H1 (cell line): ENCODE measurements at regions not wholly inside any gene's neighbourhood (a gene's known extent, or its start where the extent isn't known, plus 50 kb on each side); places are given as distances from the start of the nearest gene placed in this dataset.
A peak's percentile ranks its signal among the peaks of the same experiment; 100 is the strongest.

Source experiments
- CTCF ChIA-PET: fragments of 300-600 bp; sonication (Branson Sonifier 250); formaldehyde crosslinking; loops from one replicate; lab custom pipeline; 2021; ENCODE audit not compliant: partially characterized antibody; lab: Charles Lee
- POLR2A ChIA-PET: fragments of 300-600 bp; sonication (Branson Sonifier 250); formaldehyde crosslinking; loops from one replicate; lab custom pipeline; 2021; ENCODE audit warnings: inconsistent platforms; ENCODE audit not compliant: partially characterized antibody; lab: Charles Lee
- DNase-seq, 2 experiments: peaks; one replicate each; pipeline versions ENCODE4 v3.0.0 to v3.0.0-alpha.2; 2010 to 2022; ENCODE audit warnings: low spot score in 2 of 2, low read depth in 1 of 2, mixed read lengths in 1 of 2
- FAIRE-seq: peaks from 2 replicates; lab custom pipeline; 2011; peaks lifted over from hg19 to GRCh38; lab: Jason Lieb, UNC
- H2AFZ ChIP-seq: 2 replicates; pipeline ENCODE4 v1.8.1; 2012; ENCODE audit warnings: low read length, inconsistent platforms
- H2AK5ac ChIP-seq: 2 replicates; pipeline ENCODE4 v1.6.1; 2013; ENCODE audit warnings: low read depth, low read length
- H2BK120ac ChIP-seq: replicated peaks from 2 replicates; pipeline ENCODE3; 2013; ENCODE audit warnings: low read depth, low read length, inconsistent platforms
- H2BK12ac ChIP-seq: 2 replicates; pipeline ENCODE4 v1.6.1; 2013; ENCODE audit warnings: low read depth, low read length
- H2BK15ac ChIP-seq: 2 replicates; pipeline ENCODE4 v1.6.1; 2013; ENCODE audit warnings: low read length
- H2BK20ac ChIP-seq: 2 replicates; pipeline ENCODE4 v1.6.1; 2013; ENCODE audit warnings: low read length
- H2BK5ac ChIP-seq: 2 replicates; pipeline ENCODE4 v1.6.1; 2013; ENCODE audit warnings: low read depth, low read length
- H3K14ac ChIP-seq: 2 replicates; pipeline ENCODE4 v1.6.1; 2013; ENCODE audit warnings: inconsistent platforms; ENCODE audit not compliant: insufficient read length
- H3K18ac ChIP-seq: 2 replicates; pipeline ENCODE4 v1.6.1; 2013; ENCODE audit warnings: low read length; ENCODE audit errors: extremely low read depth
- H3K23ac ChIP-seq: 2 replicates; pipeline ENCODE4 v1.6.1; 2013; ENCODE audit warnings: inconsistent platforms; ENCODE audit not compliant: insufficient read length
- H3K23me2 ChIP-seq: 2 replicates; pipeline ENCODE4 v1.6.1; 2013; ENCODE audit warnings: low read depth, low read length
- H3K27ac ChIP-seq: 2 replicates; pipeline ENCODE4 v1.6.1; 2011; ENCODE audit warnings: low read depth, low read length, inconsistent platforms
- H3K27me3 ChIP-seq, 4 experiments: replicated peaks in 1 of 4; 1 replicate in 1 of 4; 2 replicates in 3 of 4; pipeline versions ENCODE4 v1.6.1 to v1.8.1; 2011 to 2013; ENCODE audit warnings: low read length in 3 of 4, mild to moderate bottlenecking in 3 of 4, inconsistent platforms in 2 of 4, mixed read lengths in 2 of 4, moderate library complexity in 1 of 4; ENCODE audit not compliant: control insufficient read depth in 3 of 4, insufficient read depth in 3 of 4; ENCODE audit errors: extremely low read depth in 1 of 4
- H3K36me3 ChIP-seq, 4 experiments: 2 replicates each; pipeline versions ENCODE4 v1.6.1 to v1.8.1; 2011 to 2013; ENCODE audit warnings: mild to moderate bottlenecking in 4 of 4, low read length in 3 of 4, moderate library complexity in 2 of 4, control low read depth in 1 of 4, inconsistent platforms in 1 of 4; ENCODE audit not compliant: insufficient read depth in 4 of 4, control insufficient read depth in 2 of 4
- H3K4ac ChIP-seq: replicated peaks from 2 replicates; pipeline ENCODE3; 2013; ENCODE audit warnings: low read length, low read depth, mixed read lengths, inconsistent platforms; ENCODE audit not compliant: insufficient read length
- H3K4me1 ChIP-seq, 4 experiments: replicated peaks in 1 of 4; 1 replicate in 1 of 4; 2 replicates in 3 of 4; pipeline versions ENCODE4 v1.6.1 to v1.8.1; 2011 to 2013; ENCODE audit warnings: low read length in 3 of 4, inconsistent platforms in 2 of 4, mixed read lengths in 1 of 4; ENCODE audit not compliant: insufficient read depth in 4 of 4, control insufficient read depth in 3 of 4
- H3K4me2 ChIP-seq, 2 experiments: 2 replicates each; pipeline versions ENCODE4 v1.6.1 to v1.8.1; 2011 to 2013; ENCODE audit warnings: low read depth in 2 of 2, low read length in 2 of 2, control low read depth in 1 of 2, inconsistent platforms in 1 of 2, mild to moderate bottlenecking in 1 of 2; ENCODE audit not compliant: insufficient read depth in 1 of 2
- H3K4me3 ChIP-seq, 4 experiments: fragments of 200-600, 300-600 bp in 1 of 4; sonication (generic), shearing (Covaris generic), sonication (Bioruptor Twin) in 1 of 4; 2 replicates each; pipeline versions ENCODE4 v1.5.1 to v1.8.1; 2011 to 2016; ENCODE audit warnings: low read length in 4 of 4, low read depth in 3 of 4, control low read depth in 2 of 4, inconsistent platforms in 2 of 4, mild to moderate bottlenecking in 2 of 4, mixed read lengths in 1 of 4, moderate library complexity in 1 of 4; ENCODE audit not compliant: insufficient read depth in 2 of 4; ENCODE audit errors: extremely low read depth in 1 of 4
- H3K56ac ChIP-seq: replicated peaks from 2 replicates; pipeline ENCODE3; 2013; ENCODE audit warnings: low read depth, mild to moderate bottlenecking, mixed read lengths, low read length, inconsistent platforms; ENCODE audit not compliant: insufficient read length
- H3K79me1 ChIP-seq: 2 replicates; pipeline ENCODE4 v1.6.1; 2013; ENCODE audit warnings: low read depth, low read length, control low read depth
- H3K79me2 ChIP-seq, 2 experiments: 2 replicates each; pipeline versions ENCODE4 v1.6.1 to v1.8.1; 2012 to 2013; ENCODE audit warnings: low read length in 2 of 2, mild to moderate bottlenecking in 2 of 2, inconsistent platforms in 1 of 2; ENCODE audit not compliant: insufficient read depth in 2 of 2, control insufficient read depth in 1 of 2
- H3K9ac ChIP-seq, 4 experiments: replicated peaks in 1 of 4; 1 replicate in 1 of 4; 2 replicates in 3 of 4; pipeline versions ENCODE4 v1.6.1 to v1.8.1; 2011 to 2013; ENCODE audit warnings: low read depth in 3 of 4, low read length in 3 of 4, control low read depth in 2 of 4, mild to moderate bottlenecking in 2 of 4, moderate library complexity in 2 of 4, inconsistent platforms in 1 of 4; ENCODE audit errors: extremely low read depth in 1 of 4
- H3K9me3 ChIP-seq, 2 experiments: 2 replicates each; pipeline versions ENCODE4 v1.6.1 to v1.8.1; 2012 to 2013; ENCODE audit warnings: mild to moderate bottlenecking in 2 of 2, moderate library complexity in 2 of 2, control low read depth in 1 of 2, inconsistent platforms in 1 of 2, low read depth in 1 of 2, low read length in 1 of 2, mixed read lengths in 1 of 2; ENCODE audit not compliant: insufficient read depth in 2 of 2
- H4K20me1 ChIP-seq, 2 experiments: replicated peaks in 1 of 2; 2 replicates each; pipeline versions ENCODE3 to v1.8.1; 2011 to 2013; ENCODE audit warnings: inconsistent platforms in 2 of 2, low read length in 2 of 2, mild to moderate bottlenecking in 1 of 2; ENCODE audit not compliant: insufficient read depth in 2 of 2, control insufficient read depth in 1 of 2
- H4K5ac ChIP-seq: 2 replicates; pipeline ENCODE4 v1.6.1; 2013; ENCODE audit warnings: low read length, low read depth, mixed read lengths, inconsistent platforms; ENCODE audit not compliant: insufficient read length
- H4K8ac ChIP-seq: 2 replicates; pipeline ENCODE4 v1.8.0; 2013; ENCODE audit warnings: mild to moderate bottlenecking, moderate library complexity, low read length, inconsistent platforms; ENCODE audit not compliant: insufficient read depth; ENCODE audit errors: extremely low read depth
- H4K91ac ChIP-seq: replicated peaks from 2 replicates; pipeline ENCODE3; 2013; ENCODE audit warnings: low read length, mixed read lengths, inconsistent platforms; ENCODE audit not compliant: insufficient read length
- ATF2 ChIP-seq: IDR thresholded peaks from 2 replicates; pipeline ENCODE4 v1.6.1; 2012; ENCODE audit warnings: low read length, inconsistent platforms
- FOSL1 ChIP-seq: IDR thresholded peaks from 2 replicates; pipeline ENCODE4 v1.6.1; 2011; ENCODE audit warnings: mild to moderate bottlenecking, low read depth, low read length, moderate library complexity; ENCODE audit not compliant: insufficient read depth
- MAX ChIP-seq: IDR thresholded peaks from 2 replicates; pipeline ENCODE4 v1.6.1; 2012; ENCODE audit warnings: inconsistent platforms
- NRF1 ChIP-seq: IDR thresholded peaks from 2 replicates; pipeline ENCODE4 v1.6.1; 2011; ENCODE audit warnings: mild to moderate bottlenecking, low read depth, low read length, improper control_type of control experiment
- POU5F1 ChIP-seq: IDR thresholded peaks from 2 replicates; pipeline ENCODE4 v1.6.1; 2011; ENCODE audit warnings: low read depth, mild to moderate bottlenecking, low read length, moderate library complexity
- RFX5 ChIP-seq: IDR thresholded peaks from 2 replicates; pipeline ENCODE4 v1.6.1; 2011; ENCODE audit warnings: low read depth, low read length, improper control_type of control experiment, borderline replicate concordance
- SAP30 ChIP-seq: fragments of 300-600 bp; sonication (generic); IDR thresholded peaks from 2 replicates; pipeline ENCODE4 v1.7.1; 2012; ENCODE audit warnings: low read length, moderate library complexity, mild to moderate bottlenecking, inconsistent platforms; ENCODE audit not compliant: insufficient read depth, insufficient replicate concordance
- SIN3A ChIP-seq, 2 experiments: IDR thresholded peaks in 1 of 2; conservative IDR thresholded peaks in 1 of 2; 2 replicates each; pipeline ENCODE4 v1.6.1; 2011 to 2012; ENCODE audit warnings: low read length in 2 of 2, improper control_type of control experiment in 1 of 2, low read depth in 1 of 2, mild to moderate bottlenecking in 1 of 2
- SIX5 ChIP-seq: IDR thresholded peaks from 2 replicates; pipeline ENCODE4 v1.6.1; 2011; ENCODE audit warnings: mild to moderate bottlenecking, low read depth, low read length
- TCF12 ChIP-seq: IDR thresholded peaks from 2 replicates; pipeline ENCODE4 v1.6.1; 2011; ENCODE audit warnings: low read depth, mild to moderate bottlenecking, low read length
- WGBS, 2 experiments: shearing (Covaris generic) in 1 of 2; methylation state at CpG; one replicate each; pipeline versions ENCODE4 v1.1.6 to v1.1.7; 2013 to 2015; ENCODE audit warnings: low lambda C conversion rate in 2 of 2, mixed read lengths in 2 of 2, inconsistent platforms in 1 of 2, low coverage in 1 of 2, missing lambda C conversion rate in 1 of 2; ENCODE audit not compliant: insufficient replicate concordance in 2 of 2, insufficient coverage in 1 of 2, insufficient read length in 1 of 2; ENCODE audit errors: extremely low coverage in 1 of 2, missing lambda C conversion rate in 1 of 2; 5-methylcytosine and 5-hydroxymethylcytosine counted together

- no peak overlapping the region for H3K4me3 ChIP-seq
- no peak overlapping the region for H3K27ac ChIP-seq
- no peak overlapping the region for H4K5ac ChIP-seq
- H2BK5ac ChIP-seq = no peak overlapping the region
- no peaks in the 10 kb centered on the region for H3K36me3 ChIP-seq
- no peaks in the 10 kb centered on the region for H3K79me2 ChIP-seq
- no peak overlapping the region for H2AK5ac ChIP-seq
- H3K4me1 ChIP-seq = no peaks in the 10 kb centered on the region
- no peak overlapping the region for H4K91ac ChIP-seq
- H3K18ac ChIP-seq = no peak overlapping the region
- no peak for DNase-seq
- H2BK15ac ChIP-seq = no peak overlapping the region
- no peak overlapping the region for H2BK120ac ChIP-seq
- H3K9ac ChIP-seq = no peak overlapping the region
- 86% methylated on average over 4 of the region's 4 CpGs; no CpG with 5 or more reads in 1 of the 2 experiments for WGBS, 2 experiments
- no peak overlapping the region for H3K4ac ChIP-seq
- H3K23me2 ChIP-seq = no peaks in the 10 kb centered on the region
- H4K20me1 ChIP-seq = no peaks in the 10 kb centered on the region
- peak overlapping the region; percentile 12; the same call in 1 of the 2 replicates for H2AFZ ChIP-seq
- no peak overlapping the region for H3K14ac ChIP-seq
- H3K79me1 ChIP-seq = no peaks in the 10 kb centered on the region
- H3K56ac ChIP-seq = no peak overlapping the region
- H3K4me2 ChIP-seq = no peak overlapping the region
- H3K23ac ChIP-seq = no peak overlapping the region
- H2BK12ac ChIP-seq = no peak overlapping the region
- TF ChIP-seq SIN3A (conservative IDR thresholded peaks at IDR 0.05 in 1 of 2, IDR thresholded peaks at IDR 0.05 in 1 of 2; ENCODE audit: low read depth in 1 of 2, low read length in 2 of 2) (no peak), MAX (no peak), TCF12 (no peak), SAP30 (no peak), FOSL1 (no peak), SIX5 (no peak), ATF2 (no peak), POU5F1 (no peak), RFX5 (no peak), NRF1 (no peak)
- TF ChIP-seq, all 59 proteins: peak for 0
- no peak for FAIRE-seq
- CTCF ChIA-PET = no interaction called here
- Histone ChIP-seq H3K9me3 (no peaks in the 10 kb centered on the region), H4K8ac (no peak overlapping the region), H3K27me3 (no peaks in the 10 kb centered on the region), H2BK20ac (no peak overlapping the region)
- POLR2A ChIA-PET = no interaction called here
Measured at GRCh38 chr7:120023494-120024167, 249.3 kb upstream of the KCND2 start.
